H1 (cell line): ENCODE measurements at regions not wholly inside any gene's neighbourhood (a gene's known extent, or its start where the extent isn't known, plus 50 kb on each side); places are given as distances from the start of the nearest gene placed in this dataset.

ENCODE experiments used
- RAD21 ChIP-seq, 2 experiments: IDR thresholded peaks in 1 of 2; conservative IDR thresholded peaks in 1 of 2; 2 replicates each; pipeline ENCODE4 v1.6.1; 2011; ENCODE audit warnings: low read depth in 2 of 2, low read length in 2 of 2, improper control_type of control experiment in 1 of 2, inconsistent platforms in 1 of 2, mild to moderate bottlenecking in 1 of 2, moderate library complexity in 1 of 2
- RBBP5 ChIP-seq: IDR thresholded peaks from 2 replicates; pipeline ENCODE4 v1.7.1; 2012; ENCODE audit warnings: low read depth, mild to moderate bottlenecking, inconsistent platforms, low read length, moderate library complexity, borderline replicate concordance
- SRF ChIP-seq: IDR thresholded peaks from 2 replicates; pipeline ENCODE4 v1.6.1; 2011; ENCODE audit warnings: mild to moderate bottlenecking, low read depth, low read length, moderate library complexity
- ZNF274 ChIP-seq: IDR thresholded peaks from 2 replicates; pipeline ENCODE4 v1.7.0; 2012; ENCODE audit warnings: low read length, borderline replicate concordance; ENCODE audit errors: extremely low read depth
- TF ChIP-seq, protein P1 (sequence below): fragments of 300-600 bp; sonication (generic); IDR thresholded peaks from 2 replicates; pipeline ENCODE4 v1.7.1; 2012; ENCODE audit warnings: low read length, moderate library complexity, mild to moderate bottlenecking, inconsistent platforms; ENCODE audit not compliant: insufficient replicate concordance

DNA sequence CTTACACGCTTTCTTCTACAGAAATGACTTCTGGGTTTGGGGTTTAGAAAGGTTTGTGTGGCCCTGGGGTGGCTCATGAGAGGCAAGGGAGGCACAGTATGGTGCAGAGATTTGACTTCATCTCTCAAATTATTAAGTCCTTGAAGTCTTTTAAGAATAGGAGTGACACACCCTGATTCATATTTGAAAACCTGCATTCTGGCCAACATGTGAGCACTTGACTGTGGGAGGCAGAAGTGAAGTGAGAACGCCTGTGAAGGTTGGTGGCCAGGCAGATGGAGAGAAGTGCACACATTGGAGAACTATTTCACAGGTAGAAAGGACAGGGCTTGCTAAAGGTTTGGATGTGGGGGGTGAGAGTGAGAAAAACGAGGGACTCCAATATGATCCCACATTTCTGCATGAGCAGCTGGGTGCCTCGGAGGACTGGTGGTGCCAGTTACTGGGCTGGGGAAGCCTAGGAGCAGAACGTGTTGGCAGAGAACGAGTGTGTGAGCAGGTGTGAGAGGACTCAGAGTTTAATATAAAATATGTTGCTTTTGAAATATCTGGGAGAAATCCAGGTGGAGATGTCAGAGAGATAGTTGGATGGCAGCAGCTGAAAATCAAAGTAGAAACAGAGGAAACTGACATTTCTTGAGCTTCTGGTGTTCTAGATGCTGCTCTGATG, 240.0 kb upstream of the ADAMTSL1 start (continued):
- TF ChIP-seq, protein P1, sequence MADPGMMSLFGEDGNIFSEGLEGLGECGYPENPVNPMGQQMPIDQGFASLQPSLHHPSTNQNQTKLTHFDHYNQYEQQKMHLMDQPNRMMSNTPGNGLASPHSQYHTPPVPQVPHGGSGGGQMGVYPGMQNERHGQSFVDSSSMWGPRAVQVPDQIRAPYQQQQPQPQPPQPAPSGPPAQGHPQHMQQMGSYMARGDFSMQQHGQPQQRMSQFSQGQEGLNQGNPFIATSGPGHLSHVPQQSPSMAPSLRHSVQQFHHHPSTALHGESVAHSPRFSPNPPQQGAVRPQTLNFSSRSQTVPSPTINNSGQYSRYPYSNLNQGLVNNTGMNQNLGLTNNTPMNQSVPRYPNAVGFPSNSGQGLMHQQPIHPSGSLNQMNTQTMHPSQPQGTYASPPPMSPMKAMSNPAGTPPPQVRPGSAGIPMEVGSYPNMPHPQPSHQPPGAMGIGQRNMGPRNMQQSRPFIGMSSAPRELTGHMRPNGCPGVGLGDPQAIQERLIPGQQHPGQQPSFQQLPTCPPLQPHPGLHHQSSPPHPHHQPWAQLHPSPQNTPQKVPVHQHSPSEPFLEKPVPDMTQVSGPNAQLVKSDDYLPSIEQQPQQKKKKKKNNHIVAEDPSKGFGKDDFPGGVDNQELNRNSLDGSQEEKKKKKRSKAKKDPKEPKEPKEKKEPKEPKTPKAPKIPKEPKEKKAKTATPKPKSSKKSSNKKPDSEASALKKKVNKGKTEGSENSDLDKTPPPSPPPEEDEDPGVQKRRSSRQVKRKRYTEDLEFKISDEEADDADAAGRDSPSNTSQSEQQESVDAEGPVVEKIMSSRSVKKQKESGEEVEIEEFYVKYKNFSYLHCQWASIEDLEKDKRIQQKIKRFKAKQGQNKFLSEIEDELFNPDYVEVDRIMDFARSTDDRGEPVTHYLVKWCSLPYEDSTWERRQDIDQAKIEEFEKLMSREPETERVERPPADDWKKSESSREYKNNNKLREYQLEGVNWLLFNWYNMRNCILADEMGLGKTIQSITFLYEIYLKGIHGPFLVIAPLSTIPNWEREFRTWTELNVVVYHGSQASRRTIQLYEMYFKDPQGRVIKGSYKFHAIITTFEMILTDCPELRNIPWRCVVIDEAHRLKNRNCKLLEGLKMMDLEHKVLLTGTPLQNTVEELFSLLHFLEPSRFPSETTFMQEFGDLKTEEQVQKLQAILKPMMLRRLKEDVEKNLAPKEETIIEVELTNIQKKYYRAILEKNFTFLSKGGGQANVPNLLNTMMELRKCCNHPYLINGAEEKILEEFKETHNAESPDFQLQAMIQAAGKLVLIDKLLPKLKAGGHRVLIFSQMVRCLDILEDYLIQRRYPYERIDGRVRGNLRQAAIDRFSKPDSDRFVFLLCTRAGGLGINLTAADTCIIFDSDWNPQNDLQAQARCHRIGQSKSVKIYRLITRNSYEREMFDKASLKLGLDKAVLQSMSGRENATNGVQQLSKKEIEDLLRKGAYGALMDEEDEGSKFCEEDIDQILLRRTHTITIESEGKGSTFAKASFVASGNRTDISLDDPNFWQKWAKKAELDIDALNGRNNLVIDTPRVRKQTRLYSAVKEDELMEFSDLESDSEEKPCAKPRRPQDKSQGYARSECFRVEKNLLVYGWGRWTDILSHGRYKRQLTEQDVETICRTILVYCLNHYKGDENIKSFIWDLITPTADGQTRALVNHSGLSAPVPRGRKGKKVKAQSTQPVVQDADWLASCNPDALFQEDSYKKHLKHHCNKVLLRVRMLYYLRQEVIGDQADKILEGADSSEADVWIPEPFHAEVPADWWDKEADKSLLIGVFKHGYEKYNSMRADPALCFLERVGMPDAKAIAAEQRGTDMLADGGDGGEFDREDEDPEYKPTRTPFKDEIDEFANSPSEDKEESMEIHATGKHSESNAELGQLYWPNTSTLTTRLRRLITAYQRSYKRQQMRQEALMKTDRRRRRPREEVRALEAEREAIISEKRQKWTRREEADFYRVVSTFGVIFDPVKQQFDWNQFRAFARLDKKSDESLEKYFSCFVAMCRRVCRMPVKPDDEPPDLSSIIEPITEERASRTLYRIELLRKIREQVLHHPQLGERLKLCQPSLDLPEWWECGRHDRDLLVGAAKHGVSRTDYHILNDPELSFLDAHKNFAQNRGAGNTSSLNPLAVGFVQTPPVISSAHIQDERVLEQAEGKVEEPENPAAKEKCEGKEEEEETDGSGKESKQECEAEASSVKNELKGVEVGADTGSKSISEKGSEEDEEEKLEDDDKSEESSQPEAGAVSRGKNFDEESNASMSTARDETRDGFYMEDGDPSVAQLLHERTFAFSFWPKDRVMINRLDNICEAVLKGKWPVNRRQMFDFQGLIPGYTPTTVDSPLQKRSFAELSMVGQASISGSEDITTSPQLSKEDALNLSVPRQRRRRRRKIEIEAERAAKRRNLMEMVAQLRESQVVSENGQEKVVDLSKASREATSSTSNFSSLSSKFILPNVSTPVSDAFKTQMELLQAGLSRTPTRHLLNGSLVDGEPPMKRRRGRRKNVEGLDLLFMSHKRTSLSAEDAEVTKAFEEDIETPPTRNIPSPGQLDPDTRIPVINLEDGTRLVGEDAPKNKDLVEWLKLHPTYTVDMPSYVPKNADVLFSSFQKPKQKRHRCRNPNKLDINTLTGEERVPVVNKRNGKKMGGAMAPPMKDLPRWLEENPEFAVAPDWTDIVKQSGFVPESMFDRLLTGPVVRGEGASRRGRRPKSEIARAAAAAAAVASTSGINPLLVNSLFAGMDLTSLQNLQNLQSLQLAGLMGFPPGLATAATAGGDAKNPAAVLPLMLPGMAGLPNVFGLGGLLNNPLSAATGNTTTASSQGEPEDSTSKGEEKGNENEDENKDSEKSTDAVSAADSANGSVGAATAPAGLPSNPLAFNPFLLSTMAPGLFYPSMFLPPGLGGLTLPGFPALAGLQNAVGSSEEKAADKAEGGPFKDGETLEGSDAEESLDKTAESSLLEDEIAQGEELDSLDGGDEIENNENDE: no peak
- TF ChIP-seq RAD21 (IDR thresholded peaks at IDR 0.05 in 1 of 2, conservative IDR thresholded peaks at IDR 0.05 in 1 of 2; ENCODE audit: low read depth in 2 of 2, low read length in 2 of 2): no peak
- no peak for TF ChIP-seq RBBP5
- no peak for TF ChIP-seq ZNF274
- TF ChIP-seq SRF: no peak
